ENCODE measurements at regions not wholly inside any gene's neighbourhood (a gene's known extent, or its start where the extent isn't known, plus 50 kb on each side); places are given as distances from the start of the nearest gene placed in this dataset.

- no peak overlapping the region for H3K4me3 Mint-ChIP-seq
- peaks cover 15% of the 10 kb centered on the region for H3K9me3 Mint-ChIP-seq
- no peaks in the 10 kb centered on the region for H3K36me3 Mint-ChIP-seq (ENCODE audit: low read depth)
- no peak overlapping the region for H3K27ac Mint-ChIP-seq
- H3K27me3 Mint-ChIP-seq (ENCODE audit: low read depth), result no peaks in the 10 kb centered on the region
- no peaks in the 10 kb centered on the region for H3K4me1 Mint-ChIP-seq (ENCODE audit: low read depth)
These were observed 1301.4 kb upstream of the PIK3C3 start for GRCh38 chr18:40653682-40654081.

DNA sequence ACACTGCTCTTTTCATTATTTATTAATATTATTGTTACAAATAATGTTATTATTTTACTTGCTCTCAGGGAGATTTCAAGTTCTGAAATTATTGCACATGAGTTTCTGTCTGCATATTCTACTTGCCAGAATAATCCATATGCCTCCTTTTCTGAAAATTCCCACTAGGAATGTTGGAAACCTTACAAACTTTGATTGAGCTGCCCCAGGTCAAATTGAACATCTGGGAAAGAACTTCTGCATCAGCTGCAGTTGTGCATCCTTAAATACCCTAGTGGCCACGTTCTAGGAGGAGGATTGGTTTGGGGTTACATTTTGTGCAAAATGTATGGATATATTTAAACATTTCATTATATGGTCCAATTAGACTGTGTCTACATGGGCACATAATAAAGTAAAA is 1302.7 kb upstream of the PIK3C3 start:
- no peaks in the 10 kb centered on the region for H3K27me3 Mint-ChIP-seq (ENCODE audit: low read depth)
- H3K27ac Mint-ChIP-seq, result no peak overlapping the region
- H3K4me1 Mint-ChIP-seq (ENCODE audit: low read depth), result no peaks in the 10 kb centered on the region
- H3K4me3 Mint-ChIP-seq, result no peak overlapping the region
- H3K9me3 Mint-ChIP-seq, result peaks cover 15% of the 10 kb centered on the region
- no peaks in the 10 kb centered on the region for H3K36me3 Mint-ChIP-seq (ENCODE audit: low read depth)

GRCh38 chr18:40651163-40651562 is 1303.9 kb upstream of the PIK3C3 start:
- Mint-ChIP-seq H3K27ac (no peak overlapping the region), H3K4me1 (ENCODE audit: low read depth) (no peaks in the 10 kb centered on the region), H3K9me3 (peaks cover 15% of the 10 kb centered on the region), H3K36me3 (ENCODE audit: low read depth) (no peaks in the 10 kb centered on the region), H3K27me3 (ENCODE audit: low read depth) (no peaks in the 10 kb centered on the region), H3K4me3 (no peak overlapping the region)

GRCh38 chr18:40642692-40643229 is 1312.3 kb upstream of the PIK3C3 start:
- H3K27ac Mint-ChIP-seq, result no peak overlapping the region
- H3K4me3 Mint-ChIP-seq, result no peak overlapping the region
- no peaks in the 10 kb centered on the region for H3K36me3 Mint-ChIP-seq (ENCODE audit: low read depth)
- H3K27me3 Mint-ChIP-seq (ENCODE audit: low read depth), result no peaks in the 10 kb centered on the region
- H3K4me1 Mint-ChIP-seq (ENCODE audit: low read depth), result no peaks in the 10 kb centered on the region
- H3K9me3 Mint-ChIP-seq, result peaks cover 10% of the 10 kb centered on the region

DNA sequence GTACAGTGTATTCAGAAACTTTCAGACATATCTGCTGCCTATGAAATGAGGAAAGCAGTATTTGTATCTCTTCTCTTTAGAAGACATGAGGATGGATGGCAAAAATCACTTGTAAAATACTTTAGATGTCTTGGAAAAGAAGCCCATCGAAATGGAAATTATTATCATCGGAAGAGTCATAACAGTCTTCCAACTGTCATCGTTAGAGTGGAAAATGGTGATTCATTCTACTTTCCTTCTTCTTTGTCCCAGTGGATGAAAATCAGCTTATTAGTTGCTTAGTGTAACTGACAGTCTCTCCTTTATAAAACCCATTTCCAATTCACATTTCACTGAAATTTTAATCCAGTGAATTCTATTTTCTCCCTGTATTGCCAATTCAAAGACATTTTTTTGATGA is 1323.7 kb upstream of the PIK3C3 start:
- H3K36me3 Mint-ChIP-seq (ENCODE audit: low read depth), result no peaks in the 10 kb centered on the region
- H3K4me1 Mint-ChIP-seq (ENCODE audit: low read depth), result no peaks in the 10 kb centered on the region
- H3K27me3 Mint-ChIP-seq (ENCODE audit: low read depth), result no peaks in the 10 kb centered on the region
- no peak overlapping the region for H3K27ac Mint-ChIP-seq
- H3K4me3 Mint-ChIP-seq, result no peak overlapping the region
- peaks cover 48% of the 10 kb centered on the region for H3K9me3 Mint-ChIP-seq

- no peaks in the 10 kb centered on the region for H3K36me3 Mint-ChIP-seq (ENCODE audit: low read depth)
- H3K4me3 Mint-ChIP-seq, result no peak overlapping the region
- no peaks in the 10 kb centered on the region for H3K4me1 Mint-ChIP-seq (ENCODE audit: low read depth)
- H3K27me3 Mint-ChIP-seq (ENCODE audit: low read depth), result no peaks in the 10 kb centered on the region
- H3K27ac Mint-ChIP-seq, result no peak overlapping the region
- peaks cover 42% of the 10 kb centered on the region for H3K9me3 Mint-ChIP-seq
These were observed 1324.5 kb upstream of the PIK3C3 start for GRCh38 chr18:40630496-40630895.

DNA sequence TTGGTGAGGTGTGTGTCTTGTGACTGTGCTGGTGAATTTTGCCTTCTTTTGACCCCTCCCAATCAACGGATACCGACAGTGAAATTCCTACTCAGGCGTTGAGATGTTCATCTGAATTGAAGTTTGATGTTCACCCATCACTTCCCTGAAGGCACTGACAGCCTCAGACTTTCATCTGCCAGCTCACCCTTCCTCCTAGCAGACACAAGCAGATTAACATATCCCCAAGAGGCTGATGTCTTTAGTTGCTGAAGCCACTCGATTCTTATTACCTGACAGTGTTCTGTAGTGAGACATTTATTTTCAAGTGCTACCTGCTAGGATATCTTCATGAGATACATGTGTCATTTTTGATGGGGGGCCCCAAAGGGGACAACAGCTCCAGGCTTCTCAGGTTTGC is 1330.1 kb upstream of the PIK3C3 start:
- Mint-ChIP-seq H3K9me3 (peaks cover 19% of the 10 kb centered on the region), H3K4me3 (no peak overlapping the region), H3K27me3 (ENCODE audit: low read depth) (no peaks in the 10 kb centered on the region), H3K27ac (no peak overlapping the region), H3K36me3 (ENCODE audit: low read depth) (no peaks in the 10 kb centered on the region), H3K4me1 (ENCODE audit: low read depth) (no peaks in the 10 kb centered on the region)

DNA sequence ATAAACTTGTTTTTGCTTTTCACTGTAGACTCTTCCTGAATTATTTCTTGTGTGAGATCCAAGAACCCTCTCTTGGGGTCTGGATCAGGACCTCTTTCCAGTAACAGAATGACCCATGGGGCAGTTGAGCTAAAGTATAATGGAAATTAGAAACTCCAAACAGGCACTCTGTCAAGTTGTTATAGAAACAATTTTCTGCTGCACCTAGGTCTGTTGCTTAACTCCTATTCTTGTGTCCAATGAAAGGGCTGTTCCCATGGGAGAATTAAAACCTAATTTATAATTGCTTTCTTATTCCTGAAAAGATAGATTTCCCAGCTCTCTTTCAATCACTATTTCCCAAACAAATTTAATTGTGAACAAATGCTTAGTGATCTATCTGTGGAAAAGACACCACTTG is 1341.3 kb upstream of the PIK3C3 start:
- Mint-ChIP-seq H3K4me3 (no peak overlapping the region), H3K9me3 (peaks cover 8% of the 10 kb centered on the region), H3K4me1 (ENCODE audit: low read depth) (no peaks in the 10 kb centered on the region), H3K27ac (no peak overlapping the region), H3K36me3 (ENCODE audit: low read depth) (no peaks in the 10 kb centered on the region), H3K27me3 (ENCODE audit: low read depth) (no peaks in the 10 kb centered on the region)

DNA sequence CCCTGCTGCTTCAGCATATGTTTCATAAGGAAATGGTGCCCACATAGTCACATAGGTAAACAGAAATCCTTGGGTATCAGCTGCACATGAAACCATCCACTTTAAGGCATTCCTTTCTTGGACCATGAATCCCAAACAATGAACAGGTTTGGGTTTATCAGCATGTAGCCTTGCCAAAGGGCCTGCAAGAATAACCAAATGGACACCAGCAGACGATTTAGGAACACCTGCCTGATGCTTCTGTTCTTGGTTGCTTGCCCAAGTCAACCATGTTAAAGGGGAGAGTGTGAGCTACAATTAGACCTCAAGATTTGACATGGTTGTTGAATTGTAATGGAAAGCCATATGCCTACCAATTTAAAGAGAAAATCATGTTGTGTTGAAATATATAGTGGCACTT is 1342.7 kb upstream of the PIK3C3 start:
- H3K36me3 Mint-ChIP-seq (ENCODE audit: low read depth), result no peaks in the 10 kb centered on the region
- no peaks in the 10 kb centered on the region for H3K4me1 Mint-ChIP-seq (ENCODE audit: low read depth)
- peaks cover 9% of the 10 kb centered on the region for H3K9me3 Mint-ChIP-seq
- H3K27ac Mint-ChIP-seq, result no peak overlapping the region
- H3K4me3 Mint-ChIP-seq, result no peak overlapping the region
- H3K27me3 Mint-ChIP-seq (ENCODE audit: low read depth), result no peaks in the 10 kb centered on the region

GRCh38 chr18:40608226-40608625 is 1346.8 kb upstream of the PIK3C3 start:
- peaks cover 8% of the 10 kb centered on the region for H3K9me3 Mint-ChIP-seq
- H3K4me1 Mint-ChIP-seq (ENCODE audit: low read depth), result no peaks in the 10 kb centered on the region
- H3K27ac Mint-ChIP-seq, result no peak overlapping the region
- no peaks in the 10 kb centered on the region for H3K27me3 Mint-ChIP-seq (ENCODE audit: low read depth)
- no peaks in the 10 kb centered on the region for H3K36me3 Mint-ChIP-seq (ENCODE audit: low read depth)
- H3K4me3 Mint-ChIP-seq, result no peak overlapping the region

DNA sequence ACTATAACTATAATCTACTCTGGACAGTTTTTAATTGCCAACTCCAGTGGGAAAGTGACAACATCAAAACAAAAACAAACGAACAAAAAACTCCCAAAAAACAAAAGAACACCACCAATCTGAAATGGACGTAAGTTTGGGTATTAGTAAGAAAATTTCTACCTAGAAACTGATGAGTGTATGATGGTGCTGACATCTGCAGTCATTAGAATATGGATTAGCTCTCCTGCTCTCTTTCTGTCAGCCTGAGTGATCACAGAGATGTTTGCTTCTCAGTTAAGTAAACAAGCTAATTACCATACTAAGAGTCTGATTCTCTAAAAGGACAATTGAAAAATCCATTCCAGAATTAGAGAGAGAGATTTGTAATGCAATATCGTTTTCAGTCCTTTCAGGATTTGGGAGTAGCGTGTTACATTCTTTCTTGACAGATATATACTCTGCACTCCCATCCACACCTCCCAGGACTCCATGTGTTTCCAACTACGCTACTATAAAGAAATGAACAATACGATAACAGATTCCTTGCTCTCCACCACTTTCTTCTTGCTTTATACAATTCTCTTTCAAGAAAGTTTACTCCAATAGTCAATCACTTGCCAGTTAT is 1347.4 kb upstream of the PIK3C3 start:
- Mint-ChIP-seq H3K27ac (no peak overlapping the region), H3K36me3 (ENCODE audit: low read depth) (no peaks in the 10 kb centered on the region), H3K4me1 (ENCODE audit: low read depth) (no peaks in the 10 kb centered on the region), H3K4me3 (no peak overlapping the region), H3K9me3 (peaks cover 8% of the 10 kb centered on the region), H3K27me3 (ENCODE audit: low read depth) (no peaks in the 10 kb centered on the region)

DNA sequence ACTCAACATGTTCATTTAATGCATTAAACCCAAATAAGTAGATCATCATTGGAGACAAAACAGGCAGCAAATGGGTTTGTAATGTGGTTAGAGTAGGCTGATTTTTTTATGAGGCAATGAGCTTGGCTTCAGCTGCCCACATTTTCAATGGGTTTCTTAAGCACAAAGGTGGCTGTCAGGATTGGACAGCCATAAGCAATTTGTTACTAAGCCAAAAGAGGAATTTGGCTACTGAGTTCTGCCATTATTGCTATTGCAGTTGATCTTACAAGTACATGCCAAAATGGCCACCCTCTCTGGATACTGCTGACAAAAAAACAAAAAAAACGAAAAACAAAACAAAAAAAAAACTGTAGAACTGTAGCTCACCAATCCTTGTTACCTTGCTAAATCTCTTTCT is 1348.0 kb upstream of the PIK3C3 start:
- H3K9me3 Mint-ChIP-seq, result peaks cover 8% of the 10 kb centered on the region
- no peaks in the 10 kb centered on the region for H3K4me1 Mint-ChIP-seq (ENCODE audit: low read depth)
- H3K27me3 Mint-ChIP-seq (ENCODE audit: low read depth), result no peaks in the 10 kb centered on the region
- no peaks in the 10 kb centered on the region for H3K36me3 Mint-ChIP-seq (ENCODE audit: low read depth)
- H3K4me3 Mint-ChIP-seq, result no peak overlapping the region
- H3K27ac Mint-ChIP-seq, result no peak overlapping the region

- Mint-ChIP-seq H3K4me3 (no peak overlapping the region), H3K9me3 (peaks cover 4% of the 10 kb centered on the region), H3K27me3 (ENCODE audit: low read depth) (no peaks in the 10 kb centered on the region), H3K27ac (no peak overlapping the region), H3K36me3 (ENCODE audit: low read depth) (no peaks in the 10 kb centered on the region), H3K4me1 (ENCODE audit: low read depth) (no peaks in the 10 kb centered on the region)
These were observed 1371.4 kb upstream of the PIK3C3 start for GRCh38 chr18:40583671-40584070.

GRCh38 chr18:40582105-40582504 is 1372.9 kb upstream of the PIK3C3 start:
- H3K4me1 Mint-ChIP-seq (ENCODE audit: low read depth), result no peaks in the 10 kb centered on the region
- H3K27ac Mint-ChIP-seq, result no peak overlapping the region
- H3K4me3 Mint-ChIP-seq, result no peak overlapping the region
- no peaks in the 10 kb centered on the region for H3K36me3 Mint-ChIP-seq (ENCODE audit: low read depth)
- H3K27me3 Mint-ChIP-seq (ENCODE audit: low read depth), result no peaks in the 10 kb centered on the region
- H3K9me3 Mint-ChIP-seq, result peaks cover 4% of the 10 kb centered on the region

- H3K27me3 Mint-ChIP-seq (ENCODE audit: low read depth), result no peaks in the 10 kb centered on the region
These were observed 1377.1 kb upstream of the PIK3C3 start for GRCh38 chr18:40577981-40578365.

More at GRCh38 chr18:40577981-40578365, 1377.1 kb upstream of the PIK3C3 start:
- Mint-ChIP-seq H3K9me3 (peaks cover 3% of the 10 kb centered on the region), H3K4me3 (no peak overlapping the region), H3K4me1 (ENCODE audit: low read depth) (no peaks in the 10 kb centered on the region), H3K27ac (no peak overlapping the region), H3K36me3 (ENCODE audit: low read depth) (no peaks in the 10 kb centered on the region)

Data from T-helper 1 cell treated with Interleukin-12 subunit alpha and Interleukin-12 subunit beta and Interleukin-4 antibody, amounts not matched to agents 30 μg/mL and 1 μg/mL, for 36 hours (primary cell).